ENCODE measurements at regions not wholly inside any gene's neighbourhood (a gene's known extent, or its start where the extent isn't known, plus 50 kb on each side); places are given as distances from the start of the nearest gene placed in this dataset.

DNA sequence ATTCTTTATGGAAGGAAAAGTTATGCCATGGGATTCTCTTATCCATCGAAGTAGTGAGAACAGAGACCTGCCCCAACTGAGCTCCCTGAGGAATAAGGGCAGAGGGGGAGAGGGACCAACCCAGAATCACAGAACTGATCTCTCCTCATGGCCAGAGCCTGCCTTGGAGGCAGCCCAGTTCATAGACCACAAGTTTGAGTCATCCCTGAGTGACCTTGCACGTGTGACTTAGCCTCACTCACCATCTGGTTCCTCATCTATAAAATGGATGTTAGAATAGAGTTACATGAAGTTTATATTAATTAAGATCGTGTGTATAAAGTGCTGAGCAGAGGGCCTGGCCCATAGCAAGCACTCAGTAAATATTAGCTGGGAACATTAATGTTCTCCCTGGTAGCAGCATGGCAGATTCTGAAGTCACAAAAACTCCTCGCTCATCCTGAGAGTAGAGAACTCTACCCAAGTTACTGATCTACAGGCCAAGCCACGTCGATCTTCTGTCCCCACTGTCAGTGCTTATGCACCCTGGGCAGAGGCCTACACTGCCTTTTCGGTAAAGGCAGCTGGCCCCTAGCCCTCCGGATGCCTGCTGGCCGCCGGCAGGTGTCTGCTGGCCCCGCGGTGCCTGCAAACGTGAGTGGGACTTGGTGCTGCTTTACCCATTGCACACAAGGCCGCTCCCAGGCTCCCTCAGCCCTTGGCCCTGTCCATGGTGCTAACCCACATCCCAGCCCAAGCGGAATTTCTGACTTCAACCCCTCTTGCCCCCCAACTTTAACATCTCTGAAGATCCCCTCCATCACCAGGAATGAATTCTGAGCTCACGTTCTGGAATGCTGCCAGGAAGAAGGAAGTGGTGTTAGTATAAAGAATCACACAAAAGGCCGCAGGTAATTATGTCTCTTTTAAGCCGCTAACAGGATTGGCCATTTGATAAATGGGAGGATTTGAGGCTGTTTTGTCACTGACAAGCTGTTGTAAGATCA is 61.1 kb upstream of the ARAP3 start:
- H3K9me3 ChIP-seq: no peaks in the 10 kb centered on the region
- intact Hi-C loops (cut with DNase I): no loop called here
- H3K9ac ChIP-seq (ENCODE audit: low read depth in 2 of 2, low read length in 2 of 2): no peak overlapping the region
- H3K36me3 ChIP-seq: no peaks in the 10 kb centered on the region
- no peak overlapping the region for H3K27ac ChIP-seq
- H3K4me3 ChIP-seq: no peak overlapping the region
- H3K4me1 ChIP-seq: no peaks in the 10 kb centered on the region
- no peaks in the 10 kb centered on the region for H3K27me3 ChIP-seq
- TF ChIP-seq, protein P1, sequence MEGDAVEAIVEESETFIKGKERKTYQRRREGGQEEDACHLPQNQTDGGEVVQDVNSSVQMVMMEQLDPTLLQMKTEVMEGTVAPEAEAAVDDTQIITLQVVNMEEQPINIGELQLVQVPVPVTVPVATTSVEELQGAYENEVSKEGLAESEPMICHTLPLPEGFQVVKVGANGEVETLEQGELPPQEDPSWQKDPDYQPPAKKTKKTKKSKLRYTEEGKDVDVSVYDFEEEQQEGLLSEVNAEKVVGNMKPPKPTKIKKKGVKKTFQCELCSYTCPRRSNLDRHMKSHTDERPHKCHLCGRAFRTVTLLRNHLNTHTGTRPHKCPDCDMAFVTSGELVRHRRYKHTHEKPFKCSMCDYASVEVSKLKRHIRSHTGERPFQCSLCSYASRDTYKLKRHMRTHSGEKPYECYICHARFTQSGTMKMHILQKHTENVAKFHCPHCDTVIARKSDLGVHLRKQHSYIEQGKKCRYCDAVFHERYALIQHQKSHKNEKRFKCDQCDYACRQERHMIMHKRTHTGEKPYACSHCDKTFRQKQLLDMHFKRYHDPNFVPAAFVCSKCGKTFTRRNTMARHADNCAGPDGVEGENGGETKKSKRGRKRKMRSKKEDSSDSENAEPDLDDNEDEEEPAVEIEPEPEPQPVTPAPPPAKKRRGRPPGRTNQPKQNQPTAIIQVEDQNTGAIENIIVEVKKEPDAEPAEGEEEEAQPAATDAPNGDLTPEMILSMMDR (IDR thresholded peaks at IDR 0.05): no peak
- peak; percentile 23 for DNase-seq

DNA sequence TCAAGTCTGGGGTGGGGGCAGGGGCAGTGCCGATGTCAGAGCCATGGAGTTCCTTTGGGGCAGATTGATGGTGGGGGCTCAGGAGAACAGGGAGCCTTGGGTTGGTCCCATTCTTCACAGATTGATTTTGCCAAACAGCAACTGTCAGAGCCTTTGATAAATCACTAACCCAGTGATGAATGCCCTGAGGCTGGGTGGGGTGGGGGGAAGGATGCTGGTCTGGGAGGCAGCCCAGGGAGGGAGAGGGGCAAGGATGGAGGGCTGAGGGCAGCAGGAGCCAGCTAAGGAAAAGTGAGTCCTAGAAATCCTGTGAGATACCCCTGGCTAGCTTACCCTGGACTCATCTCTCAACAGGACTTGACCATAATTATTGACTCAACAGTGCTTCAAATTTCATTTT is 60.1 kb upstream of the ARAP3 start:
- TF ChIP-seq, protein P1 (IDR thresholded peaks at IDR 0.05): no peak
- H3K4me3 ChIP-seq: no peak overlapping the region

DNA sequence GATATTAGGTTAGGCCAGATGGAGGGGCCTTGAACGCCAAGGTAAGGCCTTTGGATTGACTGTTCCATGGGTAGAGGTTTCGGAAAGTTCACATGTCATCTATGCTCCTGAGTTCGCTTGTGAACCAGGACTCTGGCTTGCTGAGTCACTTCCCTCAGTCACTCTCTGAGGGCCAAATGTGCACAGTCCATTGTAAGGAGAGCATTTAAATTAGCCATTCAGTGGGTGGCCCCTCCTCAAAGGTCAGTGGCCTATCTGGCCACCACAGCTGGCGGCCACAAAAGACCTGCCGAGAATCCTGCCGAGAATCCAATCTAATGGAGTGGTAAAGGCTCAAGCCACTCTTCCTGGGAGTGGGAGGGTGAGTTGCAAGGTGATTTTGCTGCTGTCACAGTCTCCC is 58.9 kb upstream of the ARAP3 start:
- TF ChIP-seq, protein P1 (IDR thresholded peaks at IDR 0.05): no peak
- Histone ChIP-seq H3K27ac (no peak overlapping the region), H3K9me3 (no peaks in the 10 kb centered on the region), H3K9ac (ENCODE audit: low read depth in 2 of 2, low read length in 2 of 2) (no peak overlapping the region), H3K36me3 (no peaks in the 10 kb centered on the region), H3K4me3 (no peak overlapping the region), H3K27me3 (no peaks in the 10 kb centered on the region), H3K4me1 (no peaks in the 10 kb centered on the region)
- no peak for DNase-seq
- intact Hi-C loops (cut with DNase I): no loop called here

More for the DNA sequence above, 60.1 kb upstream of the ARAP3 start:
- Histone ChIP-seq H3K4me1 (no peaks in the 10 kb centered on the region), H3K27me3 (no peaks in the 10 kb centered on the region), H3K36me3 (no peaks in the 10 kb centered on the region), H3K27ac (no peak overlapping the region), H3K9ac (ENCODE audit: low read depth in 2 of 2, low read length in 2 of 2) (no peak overlapping the region), H3K9me3 (no peaks in the 10 kb centered on the region)
- intact Hi-C loops (cut with DNase I): no loop called here
- no peak for DNase-seq

DNA sequence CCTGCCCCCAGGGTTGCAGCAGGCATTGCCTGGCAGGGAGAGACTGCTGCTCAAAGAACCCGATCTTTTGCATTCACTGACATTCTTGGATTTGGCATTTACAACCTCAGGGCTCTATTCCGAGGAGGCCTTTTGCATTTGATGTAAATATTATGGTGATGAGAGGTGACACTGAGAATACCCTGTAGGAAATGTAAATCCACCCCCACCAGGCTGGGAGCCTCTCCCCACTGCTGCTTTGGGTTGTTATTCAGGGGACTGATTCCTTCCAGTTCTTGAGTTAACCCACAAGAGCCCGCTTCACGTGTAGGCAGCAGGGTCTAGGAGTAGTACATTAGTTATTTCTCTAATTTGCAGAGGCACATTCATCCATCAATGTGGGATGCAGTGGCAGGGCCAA is 55.5 kb upstream of the ARAP3 start:
- intact Hi-C loops (cut with DNase I): no loop called here
- Histone ChIP-seq H3K4me3 (no peak overlapping the region), H3K4me1 (no peaks in the 10 kb centered on the region), H3K27me3 (no peaks in the 10 kb centered on the region), H3K36me3 (no peaks in the 10 kb centered on the region), H3K27ac (no peak overlapping the region), H3K9me3 (no peaks in the 10 kb centered on the region), H3K9ac (ENCODE audit: low read depth in 2 of 2, low read length in 2 of 2) (no peak overlapping the region)
- DNase-seq: no peak
- TF ChIP-seq, protein P1 (IDR thresholded peaks at IDR 0.05): no peak

DNA sequence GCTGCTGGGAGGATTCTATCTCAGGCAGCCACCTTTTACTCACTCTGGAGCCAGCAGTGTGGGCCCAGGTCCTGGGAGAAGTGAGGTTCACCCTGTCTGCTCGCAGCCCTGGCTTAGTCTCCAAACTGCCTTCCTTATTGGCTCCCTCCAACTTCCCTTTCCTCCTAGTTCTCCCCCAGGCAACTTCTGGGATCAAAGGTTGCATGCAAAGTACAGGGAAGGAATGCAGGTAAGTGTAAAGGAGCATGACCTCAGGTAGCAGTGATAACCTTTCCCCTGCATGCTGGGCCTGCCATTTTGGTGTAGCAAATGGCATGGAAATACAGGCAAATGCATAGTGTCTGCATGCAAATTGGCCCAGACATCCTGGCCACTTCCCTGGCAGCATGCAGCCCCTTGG is 53.8 kb upstream of the ARAP3 start:
- H3K4me1 ChIP-seq: no peaks in the 10 kb centered on the region
- H3K9ac ChIP-seq (ENCODE audit: low read depth in 2 of 2, low read length in 2 of 2): no peak overlapping the region
- H3K4me3 ChIP-seq: no peak overlapping the region
- H3K27me3 ChIP-seq: no peaks in the 10 kb centered on the region
- peak; percentile 28 for DNase-seq
- TF ChIP-seq, protein P1 (IDR thresholded peaks at IDR 0.05): no peak
- intact Hi-C loops (cut with DNase I): no loop called here
- no peaks in the 10 kb centered on the region for H3K36me3 ChIP-seq
- no peaks in the 10 kb centered on the region for H3K9me3 ChIP-seq
- no peak overlapping the region for H3K27ac ChIP-seq

Measured in colonic mucosa (tissue), 4 donors.